Keratinocyte (primary cell): ENCODE measurements at regions not wholly inside any gene's neighbourhood (a gene's known extent, or its start where the extent isn't known, plus 50 kb on each side); places are given as distances from the start of the nearest gene placed in this dataset.

Experiments used
- CTCF ChIP-seq, 3 experiments: IDR thresholded peaks in 1 of 3; conservative IDR thresholded peaks in 1 of 3; optimal IDR thresholded peaks in 1 of 3; 2 replicates in 2 of 3; 3 replicates in 1 of 3; pipeline versions ENCODE3 to v1.5.1; 2011; ENCODE audit warnings: low read length in 3 of 3, mild to moderate bottlenecking in 3 of 3, moderate library complexity in 2 of 3, control low read depth in 1 of 3, inconsistent platforms in 1 of 3; ENCODE audit not compliant: insufficient read depth in 2 of 3; ENCODE audit errors: extremely low read depth in 1 of 3
- EZH2 ChIP-seq: IDR thresholded peaks from one replicate; pipeline ENCODE4 v1.6.1; 2012; ENCODE audit warnings: inconsistent platforms, mild to moderate bottlenecking, low read length, moderate library complexity

GRCh38 chr6:71399279-71399678, 110.7 kb downstream of the OGFRL1 start:
- TF ChIP-seq CTCF (optimal IDR thresholded peaks at IDR 0.05 in 1 of 3, IDR thresholded peaks at IDR 0.05 in 1 of 3, conservative IDR thresholded peaks at IDR 0.05 in 1 of 3; ENCODE audit: extremely low read depth in 1 of 3, insufficient read depth in 2 of 3, low read length in 3 of 3) (no peak), EZH2 (no peak)
